Gastrocnemius medialis (tissue), 4 donors: ENCODE measurements at regions not wholly inside any gene's neighbourhood (a gene's known extent, or its start where the extent isn't known, plus 50 kb on each side); places are given as distances from the start of the nearest gene placed in this dataset.

ENCODE experiments used
- CTCF ChIP-seq, 5 experiments: fragments of 450-650 bp in 3 of 5; fragments of 200-600 bp in 2 of 5; sonication (generic) in 2 of 5; IDR thresholded peaks in 4 of 5; conservative IDR thresholded peaks in 1 of 5; 1 replicate in 4 of 5; 2 replicates in 1 of 5; pipeline ENCODE4 v1.5.1; 2016 to 2019; ENCODE audit warnings: antibody characterized with exemption in 5 of 5, mild to moderate bottlenecking in 3 of 5, moderate library complexity in 3 of 5
- POLR2A ChIP-seq, 2 donors: fragments of 450-650 bp; IDR thresholded peaks; one replicate each; pipeline ENCODE4 v1.6.1; 2017; ENCODE audit warnings: antibody characterized with exemption in 2 of 2, mild to moderate bottlenecking in 2 of 2, moderate library complexity in 2 of 2

- no peak for TF ChIP-seq CTCF (IDR thresholded peaks at IDR 0.05 in 4 of 5, conservative IDR thresholded peaks at IDR 0.05 in 1 of 5)
- TF ChIP-seq POLR2A (IDR thresholded peaks at IDR 0.05), result no peak
Observed at GRCh38 chr3:193935916-193936315, 200.0 kb upstream of the HES1 start.
